Prostate gland (tissue), 2 donors: ENCODE measurements at regions not wholly inside any gene's neighbourhood (a gene's known extent, or its start where the extent isn't known, plus 50 kb on each side); places are given as distances from the start of the nearest gene placed in this dataset.

Source experiments
- POLR2A ChIP-seq: fragments of 450-650 bp; IDR thresholded peaks from one replicate; pipeline ENCODE4 v1.6.1; 2016; ENCODE audit warnings: antibody characterized with exemption, mild to moderate bottlenecking
- POLR2AphosphoS5 ChIP-seq: sonication (generic); formaldehyde crosslinking; IDR thresholded peaks from one replicate; pipeline ENCODE4 v1.6.1; 2017; ENCODE audit warnings: antibody characterized with exemption
- TF ChIP-seq, protein P1 (sequence below), 4 experiments: fragments of 200-600 bp in 2 of 4; fragments of 450-650 bp in 2 of 4; sonication (generic) in 2 of 4; IDR thresholded peaks; 1 replicate in 3 of 4; 2 replicates in 1 of 4; pipeline ENCODE4 v1.5.1; 2016 to 2019; ENCODE audit warnings: antibody characterized with exemption in 4 of 4, mild to moderate bottlenecking in 2 of 4, moderate library complexity in 2 of 4

- no peak for TF ChIP-seq POLR2A
- no peak for TF ChIP-seq POLR2AphosphoS5
- TF ChIP-seq, protein P1, sequence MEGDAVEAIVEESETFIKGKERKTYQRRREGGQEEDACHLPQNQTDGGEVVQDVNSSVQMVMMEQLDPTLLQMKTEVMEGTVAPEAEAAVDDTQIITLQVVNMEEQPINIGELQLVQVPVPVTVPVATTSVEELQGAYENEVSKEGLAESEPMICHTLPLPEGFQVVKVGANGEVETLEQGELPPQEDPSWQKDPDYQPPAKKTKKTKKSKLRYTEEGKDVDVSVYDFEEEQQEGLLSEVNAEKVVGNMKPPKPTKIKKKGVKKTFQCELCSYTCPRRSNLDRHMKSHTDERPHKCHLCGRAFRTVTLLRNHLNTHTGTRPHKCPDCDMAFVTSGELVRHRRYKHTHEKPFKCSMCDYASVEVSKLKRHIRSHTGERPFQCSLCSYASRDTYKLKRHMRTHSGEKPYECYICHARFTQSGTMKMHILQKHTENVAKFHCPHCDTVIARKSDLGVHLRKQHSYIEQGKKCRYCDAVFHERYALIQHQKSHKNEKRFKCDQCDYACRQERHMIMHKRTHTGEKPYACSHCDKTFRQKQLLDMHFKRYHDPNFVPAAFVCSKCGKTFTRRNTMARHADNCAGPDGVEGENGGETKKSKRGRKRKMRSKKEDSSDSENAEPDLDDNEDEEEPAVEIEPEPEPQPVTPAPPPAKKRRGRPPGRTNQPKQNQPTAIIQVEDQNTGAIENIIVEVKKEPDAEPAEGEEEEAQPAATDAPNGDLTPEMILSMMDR (IDR thresholded peaks at IDR 0.05) = no peak
These were observed 281.0 kb upstream of the DAB1 start for GRCh38 chr1:57704811-57705210.
